Spleen (tissue), 11 donors: ENCODE measurements at regions not wholly inside any gene's neighbourhood (a gene's known extent, or its start where the extent isn't known, plus 50 kb on each side); places are given as distances from the start of the nearest gene placed in this dataset.

Experiments used
- DNase-seq: peaks from one replicate; pipeline ENCODE4 v3.0.0-alpha.2; 2020
- H3K27ac ChIP-seq, 8 donors: fragments of 200-600 bp; sonication (generic) in 7 of 8; 1 replicate in 4 of 8; 2 replicates in 4 of 8; pipeline versions ENCODE4 v1.5.0 to v1.8.0; 2016 to 2021; ENCODE audit warnings: inconsistent platforms in 4 of 8, mild to moderate bottlenecking in 4 of 8, moderate library complexity in 1 of 8
- H3K27me3 ChIP-seq, 7 donors: fragments of 200-600 bp; sonication (generic) in 6 of 7; replicated peaks in 1 of 7; 1 replicate in 4 of 7; 2 replicates in 3 of 7; pipeline versions ENCODE4 v1.5.0 to v1.8.0; 2016 to 2021; ENCODE audit warnings: inconsistent platforms in 3 of 7, mild to moderate bottlenecking in 1 of 7
- H3K36me3 ChIP-seq, 6 donors: fragments of 200-600 bp; sonication (generic) in 5 of 6; 1 replicate in 4 of 6; 2 replicates in 2 of 6; pipeline versions ENCODE4 v1.5.0 to v1.8.0; 2016 to 2021; ENCODE audit warnings: inconsistent platforms in 2 of 6
- H3K4me1 ChIP-seq, 6 donors: fragments of 200-600 bp; sonication (generic) in 5 of 6; 1 replicate in 3 of 6; 2 replicates in 3 of 6; pipeline versions ENCODE4 v1.5.0 to v1.8.0; 2016 to 2021; ENCODE audit warnings: inconsistent platforms in 3 of 6
- H3K4me3 ChIP-seq, 8 donors: fragments of 200-600 bp; sonication (generic) in 7 of 8; 1 replicate in 4 of 8; 2 replicates in 4 of 8; pipeline versions ENCODE4 v1.5.0 to v1.8.0; 2016 to 2021; ENCODE audit warnings: inconsistent platforms in 4 of 8, mild to moderate bottlenecking in 4 of 8, moderate library complexity in 2 of 8
- H3K9me3 ChIP-seq, 8 donors: fragments of 200-600 bp; sonication (generic) in 7 of 8; 1 replicate in 4 of 8; 2 replicates in 4 of 8; pipeline versions ENCODE4 v1.5.0 to v1.8.0; 2016 to 2021; ENCODE audit warnings: inconsistent platforms in 4 of 8
- CTCF ChIP-seq, 11 experiments: fragments of 200-600 bp in 7 of 11; fragments of 450-650 bp in 4 of 11; sonication (generic) in 4 of 11; IDR thresholded peaks in 8 of 11; conservative IDR thresholded peaks in 3 of 11; 1 replicate in 7 of 11; 2 replicates in 4 of 11; pipeline versions ENCODE4 v1.4.0 to v1.8.0; 2016 to 2021; ENCODE audit warnings: antibody characterized with exemption in 11 of 11, inconsistent platforms in 4 of 11, mild to moderate bottlenecking in 1 of 11
- POLR2A ChIP-seq, 3 donors: fragments of 450-650 bp; IDR thresholded peaks; one replicate each; pipeline ENCODE4 v1.5.1; 2017; ENCODE audit warnings: antibody characterized with exemption in 3 of 3, mild to moderate bottlenecking in 1 of 3
- POLR2AphosphoS5 ChIP-seq, 3 donors: sonication (generic); formaldehyde crosslinking; IDR thresholded peaks; one replicate each; pipeline ENCODE4 v1.5.1; 2017; ENCODE audit warnings: antibody characterized with exemption in 3 of 3
- WGBS, 5 donors: extraction: QIAGEN DNeasy Blood & Tissue Kit in 3 of 5; methylation state at CpG; one replicate each; pipeline versions ENCODE4 v1.1.5 to v1.1.7; 2013 to 2018; 5-methylcytosine and 5-hydroxymethylcytosine counted together
- intact Hi-C: fragments of 100-400 bp; cut with DNase I; formaldehyde crosslinking; loops from one replicate; pipeline ENCODE4 v1.15.0; 2023; ENCODE audit warnings: low total_unique reads
- donor health status: healthy with polysubstance abuse.
- donor health status: DM: no; HTN: no; CAD: no; lungs with moderate emphysema.
- donor health status: DM: no; HTN: no; CAD: no.
- donor health status: Bipolar disorder and iron deficiency.
- donor health status: healthy.
- donor health status: DM: no; HTN: no; CAD: no.
- donor health status: DM: yes; HTN: yes; CAD: no.

DNA sequence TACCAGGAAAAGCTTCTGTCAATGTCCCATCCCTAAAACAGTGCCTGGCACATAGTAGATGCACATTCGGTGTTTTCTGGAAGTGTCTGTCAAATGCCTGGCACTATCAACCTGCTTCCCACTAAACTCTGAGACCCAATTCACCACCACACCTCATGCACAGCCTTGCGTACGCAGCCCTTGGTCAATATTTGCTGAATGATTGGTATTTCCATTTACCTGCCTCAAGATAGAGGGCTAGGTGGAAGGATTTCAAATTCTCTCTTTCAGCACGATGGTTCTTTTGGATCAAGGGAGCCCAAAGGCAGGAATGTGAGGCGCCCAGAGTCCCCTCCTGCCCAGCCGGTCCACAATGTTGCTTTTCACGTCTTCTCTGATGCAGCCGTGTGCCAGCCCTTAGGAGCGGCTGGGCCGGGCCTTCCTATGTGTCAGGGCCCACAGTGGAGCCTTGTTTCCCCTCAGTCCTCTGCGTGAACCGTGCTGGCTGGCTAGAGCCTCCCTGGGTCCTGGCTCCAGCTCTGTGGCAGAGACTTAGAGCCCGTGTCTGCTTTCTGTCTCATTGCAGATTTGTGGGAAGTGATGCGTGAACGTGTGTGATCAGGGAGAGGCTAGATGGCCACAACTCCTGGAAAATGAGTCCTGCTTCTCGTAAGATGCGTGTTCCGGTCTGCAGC lies 99.9 kb upstream of the RFLNA start:
- Histone ChIP-seq H3K4me1 (no peaks in the 10 kb centered on the region), H3K9me3 (peaks cover 0 to 20% (median 13%) of the 10 kb centered on the region in 8 donors), H3K4me3 (no peak overlapping the region), H3K27me3 (no peaks in the 10 kb centered on the region), H3K27ac (no peak overlapping the region), H3K36me3 (no peaks in the 10 kb centered on the region)
- WGBS, 5 donors, result 89 to 95% (median 90%) methylated on average over 18 of the region's 18 CpGs
- intact Hi-C loops, result no loop called here
- no peak for DNase-seq
- no peak for TF ChIP-seq CTCF (IDR thresholded peaks at IDR 0.05 in 8 of 11, conservative IDR thresholded peaks at IDR 0.05 in 3 of 11)
- TF ChIP-seq POLR2AphosphoS5 (IDR thresholded peaks at IDR 0.05), result no peak
- no peak for TF ChIP-seq POLR2A (IDR thresholded peaks at IDR 0.05)

DNA sequence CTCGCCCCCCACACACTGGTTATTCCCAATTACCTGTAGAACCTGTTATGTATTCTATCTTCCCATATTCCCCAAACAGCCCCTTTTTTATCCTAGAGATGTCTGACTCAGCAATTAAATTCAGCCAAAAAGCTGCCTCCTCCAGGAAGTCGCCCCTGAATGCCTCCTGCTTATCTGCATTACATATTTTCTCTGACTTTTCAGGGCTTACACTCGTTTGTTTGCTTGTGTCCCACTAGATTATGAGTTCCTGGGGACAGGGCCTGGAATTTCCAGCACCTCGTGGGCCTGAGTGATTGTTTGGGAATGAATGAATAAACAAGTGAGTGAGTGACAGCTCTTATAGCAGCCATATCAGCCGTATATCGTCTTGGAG lies 99.3 kb upstream of the RFLNA start:
- TF ChIP-seq POLR2AphosphoS5 (IDR thresholded peaks at IDR 0.05) (no peak), POLR2A (IDR thresholded peaks at IDR 0.05) (no peak), CTCF (IDR thresholded peaks at IDR 0.05 in 8 of 11, conservative IDR thresholded peaks at IDR 0.05 in 3 of 11) (no peak)
- Histone ChIP-seq H3K27ac (no peak overlapping the region), H3K27me3 (no peaks in the 10 kb centered on the region), H3K4me3 (no peak overlapping the region), H3K36me3 (no peaks in the 10 kb centered on the region), H3K9me3 (peaks cover 0 to 20% (median 13%) of the 10 kb centered on the region in 8 donors), H3K4me1 (no peaks in the 10 kb centered on the region)
- no peak for DNase-seq
- 73 to 82% (median 79%) methylated on average over 6 of the region's 6 CpGs for WGBS, 5 donors
- intact Hi-C loops, result no loop called here

DNA sequence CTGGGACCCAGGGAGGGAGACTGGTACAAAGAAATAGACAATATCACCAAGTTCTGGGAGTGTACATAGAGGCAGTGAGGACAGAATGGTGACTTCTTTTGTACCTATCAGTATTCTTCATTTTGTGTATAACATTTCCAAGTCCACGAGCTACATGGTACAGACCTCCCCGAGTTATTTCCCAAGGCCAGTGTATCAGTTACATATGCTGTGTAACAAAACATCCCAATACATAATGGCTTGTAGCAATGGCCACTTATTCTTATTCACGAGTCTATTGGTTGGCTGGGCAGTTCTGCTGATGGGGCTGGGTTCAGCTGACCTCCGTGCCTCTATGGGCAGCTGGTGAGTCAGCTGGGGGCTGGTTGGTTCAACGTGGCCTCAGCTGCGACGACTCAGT lies 98.7 kb upstream of the RFLNA start:
- intact Hi-C loops, result no loop called here
- H3K4me1 ChIP-seq, result no peaks in the 10 kb centered on the region
- WGBS, 5 donors, result 81 to 95% (median 90%) methylated on average over 6 to 7 of the region's 7 CpGs
- peaks cover 0 to 22% (median 14%) of the 10 kb centered on the region in 8 donors for H3K9me3 ChIP-seq
- H3K27ac ChIP-seq, result no peak overlapping the region
- H3K36me3 ChIP-seq, result no peaks in the 10 kb centered on the region
- no peaks in the 10 kb centered on the region for H3K27me3 ChIP-seq
- H3K4me3 ChIP-seq, result no peak overlapping the region
- TF ChIP-seq CTCF (IDR thresholded peaks at IDR 0.05 in 8 of 11, conservative IDR thresholded peaks at IDR 0.05 in 3 of 11) (no peak), POLR2AphosphoS5 (IDR thresholded peaks at IDR 0.05) (no peak)
- no peak for DNase-seq

DNA sequence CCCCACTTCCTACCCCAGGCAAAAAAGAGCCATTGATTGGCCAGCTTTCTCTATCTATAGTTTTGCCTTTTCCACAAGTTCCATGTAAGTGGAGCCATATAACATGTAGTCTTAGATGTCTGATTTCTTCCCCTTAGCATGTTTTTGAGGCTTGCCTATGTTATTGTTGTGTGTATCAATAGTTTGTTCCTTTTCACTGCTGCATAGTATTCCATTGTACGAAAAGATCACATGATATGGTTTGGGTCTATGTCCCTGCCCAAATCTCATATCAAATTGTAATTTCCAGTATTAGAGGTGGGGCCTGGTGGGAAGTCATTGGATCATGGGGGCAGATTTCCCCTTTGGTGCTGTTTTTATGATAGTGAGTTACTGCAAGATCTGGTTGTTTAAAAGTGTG lies 93.6 kb upstream of the RFLNA start:
- no peak overlapping the region for H3K27ac ChIP-seq
- no peaks in the 10 kb centered on the region for H3K36me3 ChIP-seq
- intact Hi-C loops, result no loop called here
- 90 to 100% (median 98%) methylated on average over 1 of the region's 1 CpG for WGBS, 5 donors
- H3K9me3 ChIP-seq, result peaks cover 0 to 40% (median 26%) of the 10 kb centered on the region in 8 donors
- no peak for DNase-seq
- H3K4me1 ChIP-seq, result no peaks in the 10 kb centered on the region
- TF ChIP-seq POLR2AphosphoS5 (IDR thresholded peaks at IDR 0.05), result no peak
- H3K27me3 ChIP-seq, result no peaks in the 10 kb centered on the region
- H3K4me3 ChIP-seq, result no peak overlapping the region

- 70 to 80% (median 77%) methylated on average over 5 of the region's 5 CpGs for WGBS, 5 donors
- H3K9me3 ChIP-seq, result peaks cover 0 to 26% (median 14%) of the 10 kb centered on the region in 8 donors
- no peak for DNase-seq
- TF ChIP-seq POLR2AphosphoS5 (IDR thresholded peaks at IDR 0.05) (no peak), CTCF (IDR thresholded peaks at IDR 0.05 in 8 of 11, conservative IDR thresholded peaks at IDR 0.05 in 3 of 11) (no peak), POLR2A (IDR thresholded peaks at IDR 0.05) (no peak)
- no peak overlapping the region for H3K27ac ChIP-seq
- H3K4me3 ChIP-seq, result no peak overlapping the region
- no peaks in the 10 kb centered on the region for H3K27me3 ChIP-seq
- no peaks in the 10 kb centered on the region for H3K4me1 ChIP-seq
- intact Hi-C loops, result no loop called here
- no peaks in the 10 kb centered on the region for H3K36me3 ChIP-seq
Observed at GRCh38 chr12:124203176-124203575, 91.7 kb upstream of the RFLNA start.
